ENCODE measurements at regions not wholly inside any gene's neighbourhood (a gene's known extent, or its start where the extent isn't known, plus 50 kb on each side); places are given as distances from the start of the nearest gene placed in this dataset.

DNA sequence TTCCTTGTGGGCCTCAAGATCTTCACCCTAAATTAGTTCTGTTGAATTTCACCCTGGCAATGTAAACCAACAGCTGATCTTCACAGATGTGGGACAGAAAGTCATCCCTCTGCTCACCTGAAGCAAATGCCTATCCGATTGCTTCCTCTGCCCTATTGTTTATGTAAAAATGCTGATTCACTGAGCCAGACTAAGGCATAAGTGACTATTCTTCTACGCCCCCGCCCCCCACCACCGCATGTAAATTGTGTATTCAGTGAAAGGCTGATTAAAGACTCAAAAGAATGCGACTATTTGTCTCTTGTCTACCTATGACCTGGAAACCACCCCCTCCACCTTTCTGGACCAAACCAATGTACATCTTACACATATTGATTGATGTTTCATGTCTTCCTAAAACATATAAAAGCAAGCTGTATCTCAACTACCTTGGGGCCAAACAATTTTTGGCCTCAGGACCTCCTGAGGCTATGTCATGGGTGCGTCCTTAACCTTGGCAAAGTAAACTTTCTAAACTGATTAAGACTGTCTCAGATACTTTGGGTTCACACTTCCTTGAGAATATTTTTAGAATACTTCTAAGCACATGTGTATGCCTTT, 129.7 kb upstream of the BOD1 start (continued):
- TF ChIP-seq YY1 (IDR thresholded peaks at IDR 0.05; ENCODE audit: insufficient read depth, insufficient replicate concordance, low read depth, low read length) = no peak
- TF ChIP-seq CREB1 (IDR thresholded peaks at IDR 0.05) = no peak
- no peak for TF ChIP-seq CREB1 (CRISPR knock-in tag; IDR thresholded peaks at IDR 0.05)
- peak; percentile 65; the same call in 1 of the 2 replicates for TF ChIP-seq NFE2L2 (IDR thresholded peaks at IDR 0.05; ENCODE audit: low read length)
- peak; percentile 37; the same call in 1 of the 2 replicates for TF ChIP-seq PPARG (CRISPR knock-in tag; conservative IDR thresholded peaks at IDR 0.05)
- peak; percentile 66 for TF ChIP-seq SOX5 (CRISPR knock-in tag; IDR thresholded peaks at IDR 0.05; ENCODE audit: borderline replicate concordance)
- TF ChIP-seq CC2D1A (CRISPR knock-in tag; IDR thresholded peaks at IDR 0.05) = no peak
- TF ChIP-seq ZNF660 (CRISPR knock-in tag; IDR thresholded peaks at IDR 0.05; ENCODE audit: borderline replicate concordance, low read depth) = no peak
- TF ChIP-seq ZNF747 (CRISPR knock-in tag; IDR thresholded peaks at IDR 0.05; ENCODE audit: borderline replicate concordance) = no peak
- TF ChIP-seq ZNF619 (CRISPR knock-in tag; IDR thresholded peaks at IDR 0.05) = no peak
- TF ChIP-seq, protein P1, sequence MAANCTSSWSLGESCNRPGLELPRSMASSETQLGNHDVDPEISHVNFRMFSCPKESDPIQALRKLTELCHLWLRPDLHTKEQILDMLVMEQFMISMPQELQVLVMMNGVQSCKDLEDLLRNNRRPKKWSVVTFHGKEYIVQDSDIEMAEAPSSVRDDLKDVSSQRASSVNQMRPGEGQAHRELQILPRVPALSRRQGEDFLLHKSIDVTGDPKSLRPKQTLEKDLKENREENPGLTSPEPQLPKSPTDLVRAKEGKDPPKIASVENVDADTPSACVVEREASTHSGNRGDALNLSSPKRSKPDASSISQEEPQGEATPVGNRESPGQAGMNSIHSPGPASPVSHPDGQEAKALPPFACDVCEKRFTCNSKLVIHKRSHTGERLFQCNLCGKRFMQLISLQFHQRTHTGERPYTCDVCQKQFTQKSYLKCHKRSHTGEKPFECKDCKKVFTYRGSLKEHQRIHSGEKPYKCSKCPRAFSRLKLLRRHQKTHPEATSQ (CRISPR knock-in tag; IDR thresholded peaks at IDR 0.05; ENCODE audit: borderline replicate concordance) = no peak
- TF ChIP-seq ZBTB8A (CRISPR knock-in tag; IDR thresholded peaks at IDR 0.05; ENCODE audit: borderline replicate concordance, low read depth) = no peak
- no peak for TF ChIP-seq ZNF562 (CRISPR knock-in tag; IDR thresholded peaks at IDR 0.05; ENCODE audit: borderline replicate concordance)
- TF ChIP-seq, protein P2, sequence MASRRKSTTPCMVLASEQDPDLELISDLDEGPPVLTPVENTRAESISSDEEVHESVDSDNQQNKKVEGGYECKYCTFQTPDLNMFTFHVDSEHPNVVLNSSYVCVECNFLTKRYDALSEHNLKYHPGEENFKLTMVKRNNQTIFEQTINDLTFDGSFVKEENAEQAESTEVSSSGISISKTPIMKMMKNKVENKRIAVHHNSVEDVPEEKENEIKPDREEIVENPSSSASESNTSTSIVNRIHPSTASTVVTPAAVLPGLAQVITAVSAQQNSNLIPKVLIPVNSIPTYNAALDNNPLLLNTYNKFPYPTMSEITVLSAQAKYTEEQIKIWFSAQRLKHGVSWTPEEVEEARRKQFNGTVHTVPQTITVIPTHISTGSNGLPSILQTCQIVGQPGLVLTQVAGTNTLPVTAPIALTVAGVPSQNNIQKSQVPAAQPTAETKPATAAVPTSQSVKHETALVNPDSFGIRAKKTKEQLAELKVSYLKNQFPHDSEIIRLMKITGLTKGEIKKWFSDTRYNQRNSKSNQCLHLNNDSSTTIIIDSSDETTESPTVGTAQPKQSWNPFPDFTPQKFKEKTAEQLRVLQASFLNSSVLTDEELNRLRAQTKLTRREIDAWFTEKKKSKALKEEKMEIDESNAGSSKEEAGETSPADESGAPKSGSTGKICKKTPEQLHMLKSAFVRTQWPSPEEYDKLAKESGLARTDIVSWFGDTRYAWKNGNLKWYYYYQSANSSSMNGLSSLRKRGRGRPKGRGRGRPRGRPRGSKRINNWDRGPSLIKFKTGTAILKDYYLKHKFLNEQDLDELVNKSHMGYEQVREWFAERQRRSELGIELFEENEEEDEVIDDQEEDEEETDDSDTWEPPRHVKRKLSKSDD (CRISPR knock-in tag; IDR thresholded peaks at IDR 0.05; ENCODE audit: low read depth) = no peak
- no peak for TF ChIP-seq HNRNPK (IDR thresholded peaks at IDR 0.05; ENCODE audit: low read depth, low read length, poor library complexity, severe bottlenecking)

All from HepG2 (cell line).